Ovary (tissue), 7 donors: ENCODE measurements at regions not wholly inside any gene's neighbourhood (a gene's known extent, or its start where the extent isn't known, plus 50 kb on each side); places are given as distances from the start of the nearest gene placed in this dataset.

Source experiments
- DNase-seq, 5 donors: peaks; one replicate each; pipeline ENCODE4 v3.0.0-alpha.2; 2019 to 2020
- H3K27ac ChIP-seq, 2 donors: fragments of 200-600 bp; one replicate each; pipeline versions ENCODE4 v1.5.1 to v1.8.0; 2019 to 2022
- H3K27me3 ChIP-seq: fragments of 200-600 bp; one replicate; pipeline ENCODE4 v1.8.0; 2022
- H3K36me3 ChIP-seq: fragments of 200-600 bp; sonication (generic); one replicate; pipeline ENCODE4 v1.5.1; 2019
- H3K4me1 ChIP-seq: one replicate; pipeline ENCODE4 v1.8.1; 2013; ENCODE audit warnings: mild to moderate bottlenecking, moderate library complexity; ENCODE audit not compliant: insufficient read depth
- H3K4me3 ChIP-seq: fragments of 200-600 bp; sonication (generic); one replicate; pipeline ENCODE4 v1.5.1; 2017
- H3K9me3 ChIP-seq, 2 donors: fragments of 200-600 bp in 1 of 2; sonication (generic) in 1 of 2; one replicate each; pipeline versions ENCODE4 v1.5.1 to v1.8.1; 2013 to 2019; ENCODE audit warnings: mild to moderate bottlenecking in 1 of 2, moderate library complexity in 1 of 2
- CTCF ChIP-seq, 3 donors: fragments of 450-650 bp in 2 of 3; fragments of 200-600 bp in 1 of 3; IDR thresholded peaks; one replicate each; pipeline versions ENCODE4 v1.5.1 to v1.8.0; 2016 to 2022; ENCODE audit warnings: antibody characterized with exemption in 3 of 3, mild to moderate bottlenecking in 1 of 3
- EP300 ChIP-seq: sonication (generic); formaldehyde crosslinking; IDR thresholded peaks from one replicate; pipeline ENCODE4 v1.6.1; 2017; ENCODE audit warnings: antibody characterized with exemption
- POLR2A ChIP-seq: fragments of 450-650 bp; IDR thresholded peaks from one replicate; pipeline ENCODE4 v1.6.1; 2017; ENCODE audit warnings: antibody characterized with exemption, mild to moderate bottlenecking, moderate library complexity
- WGBS, 3 donors: extraction: QIAGEN DNeasy Blood & Tissue Kit in 1 of 3; methylation state at CpG; one replicate each; pipeline versions ENCODE4 v1.1.5 to v1.1.7; 2013 to 2017; 5-methylcytosine and 5-hydroxymethylcytosine counted together
- intact Hi-C, 4 donors: fragments of 100-400 bp; cut with DNase I; formaldehyde crosslinking; loops; one replicate each; pipeline versions ENCODE4 v1.11.0 to v1.15.1; 2022 to 2023
- donor health status: DM: no; HTN: no; CAD: no; lungs with moderate emphysema.
- donor health status: DM: no; HTN: no; CAD: no.
- donor health status: Bipolar disorder and iron deficiency.
- donor health status: DM: no; HTN: no; CAD: no.
- donor health status: DM: yes; HTN: yes; CAD: no.

GRCh38 chr4:176566769-176567168, 226.0 kb downstream of the VEGFC start:
- H3K36me3 ChIP-seq: no peaks in the 10 kb centered on the region

GRCh38 chr4:176568238-176568637, 224.5 kb downstream of the VEGFC start:
- Histone ChIP-seq H3K36me3 (no peaks in the 10 kb centered on the region), H3K9me3 (no peaks in the 10 kb centered on the region), H3K27me3 (no peaks in the 10 kb centered on the region), H3K27ac (no peak overlapping the region), H3K4me3 (no peak overlapping the region), H3K4me1 (peaks cover 1% of the 10 kb centered on the region)
- TF ChIP-seq EP300 (no peak), CTCF (IDR thresholded peaks at IDR 0.05) (no peak), POLR2A (no peak)
- DNase-seq: no peak
- intact Hi-C loops: loop anchor here in 2 of 4 donors (10.0 kb wide), 1 partner anchor 227 kb away; the partner anchor contains the start of gene VEGFC (in 2 of the 2)
- WGBS, 3 donors: 95 to 96% (median 95%) methylated on average over 4 of the region's 4 CpGs

More at GRCh38 chr4:176566769-176567168, 226.0 kb downstream of the VEGFC start:
- Histone ChIP-seq H3K4me1 (no peaks in the 10 kb centered on the region), H3K27me3 (no peaks in the 10 kb centered on the region), H3K9me3 (no peaks in the 10 kb centered on the region), H3K4me3 (no peak overlapping the region), H3K27ac (no peak overlapping the region)
- 68 to 71% (median 68%) methylated on average over 3 of the region's 3 CpGs for WGBS, 3 donors
- TF ChIP-seq EP300: no peak
- TF ChIP-seq POLR2A: no peak
- no peak for TF ChIP-seq CTCF (IDR thresholded peaks at IDR 0.05)
- intact Hi-C loops: loop anchor here in 2 of 4 donors (10.0 kb wide), 1 partner anchor 228 kb away; the partner anchor contains the start of gene VEGFC (in 2 of the 2)
- DNase-seq: no peak

- no peak for DNase-seq
- intact Hi-C loops: loop anchor here in 2 of 4 donors (10.0 kb wide), 1 partner anchor 226 kb away; the partner anchor contains the start of gene VEGFC (in 2 of the 2)
- WGBS, 3 donors: 71 to 84% (median 80%) methylated on average over 2 of the region's 2 CpGs
- Histone ChIP-seq H3K4me3 (no peak overlapping the region), H3K27ac (no peak overlapping the region), H3K27me3 (no peaks in the 10 kb centered on the region), H3K4me1 (peaks cover 1% of the 10 kb centered on the region), H3K36me3 (no peaks in the 10 kb centered on the region), H3K9me3 (no peaks in the 10 kb centered on the region)
- no peak for TF ChIP-seq POLR2A
- no peak for TF ChIP-seq EP300
- no peak for TF ChIP-seq CTCF (IDR thresholded peaks at IDR 0.05)
Measured at GRCh38 chr4:176569301-176569700, 223.4 kb downstream of the VEGFC start.

GRCh38 chr4:176571206-176571605, 221.5 kb downstream of the VEGFC start:
- no peak for DNase-seq
- peaks cover 4% of the 10 kb centered on the region for H3K4me1 ChIP-seq
- no peaks in the 10 kb centered on the region for H3K36me3 ChIP-seq
- no peaks in the 10 kb centered on the region for H3K9me3 ChIP-seq
- TF ChIP-seq EP300 (no peak), POLR2A (no peak), CTCF (IDR thresholded peaks at IDR 0.05) (no peak)
- no peaks in the 10 kb centered on the region for H3K27me3 ChIP-seq
- 80 to 97% (median 88%) methylated on average over 6 of the region's 6 CpGs for WGBS, 3 donors
- intact Hi-C loops: no loop called here
- H3K27ac ChIP-seq: no peak overlapping the region
- H3K4me3 ChIP-seq: no peak overlapping the region
